H1 (cell line): ENCODE measurements at regions not wholly inside any gene's neighbourhood (a gene's known extent, or its start where the extent isn't known, plus 50 kb on each side); places are given as distances from the start of the nearest gene placed in this dataset.

Source experiments
- CTCF ChIA-PET: fragments of 300-600 bp; sonication (Branson Sonifier 250); formaldehyde crosslinking; loops from one replicate; lab custom pipeline; 2021; ENCODE audit not compliant: partially characterized antibody; lab: Charles Lee
- POLR2A ChIA-PET: fragments of 300-600 bp; sonication (Branson Sonifier 250); formaldehyde crosslinking; loops from one replicate; lab custom pipeline; 2021; ENCODE audit warnings: inconsistent platforms; ENCODE audit not compliant: partially characterized antibody; lab: Charles Lee
- DNase-seq, 2 experiments: peaks; one replicate each; pipeline versions ENCODE4 v3.0.0 to v3.0.0-alpha.2; 2010 to 2022; ENCODE audit warnings: low spot score in 2 of 2, low read depth in 1 of 2, mixed read lengths in 1 of 2
- FAIRE-seq: peaks from 2 replicates; lab custom pipeline; 2011; peaks lifted over from hg19 to GRCh38; lab: Jason Lieb, UNC
- H2AFZ ChIP-seq: 2 replicates; pipeline ENCODE4 v1.8.1; 2012; ENCODE audit warnings: low read length, inconsistent platforms
- H2AK5ac ChIP-seq: 2 replicates; pipeline ENCODE4 v1.6.1; 2013; ENCODE audit warnings: low read depth, low read length
- H2BK120ac ChIP-seq: replicated peaks from 2 replicates; pipeline ENCODE3; 2013; ENCODE audit warnings: low read depth, low read length, inconsistent platforms
- H2BK12ac ChIP-seq: 2 replicates; pipeline ENCODE4 v1.6.1; 2013; ENCODE audit warnings: low read depth, low read length
- H2BK15ac ChIP-seq: 2 replicates; pipeline ENCODE4 v1.6.1; 2013; ENCODE audit warnings: low read length
- H2BK20ac ChIP-seq: 2 replicates; pipeline ENCODE4 v1.6.1; 2013; ENCODE audit warnings: low read length
- H2BK5ac ChIP-seq: 2 replicates; pipeline ENCODE4 v1.6.1; 2013; ENCODE audit warnings: low read depth, low read length
- H3K14ac ChIP-seq: 2 replicates; pipeline ENCODE4 v1.6.1; 2013; ENCODE audit warnings: inconsistent platforms; ENCODE audit not compliant: insufficient read length
- H3K18ac ChIP-seq: 2 replicates; pipeline ENCODE4 v1.6.1; 2013; ENCODE audit warnings: low read length; ENCODE audit errors: extremely low read depth
- H3K23ac ChIP-seq: 2 replicates; pipeline ENCODE4 v1.6.1; 2013; ENCODE audit warnings: inconsistent platforms; ENCODE audit not compliant: insufficient read length
- H3K23me2 ChIP-seq: 2 replicates; pipeline ENCODE4 v1.6.1; 2013; ENCODE audit warnings: low read depth, low read length
- H3K27ac ChIP-seq: 2 replicates; pipeline ENCODE4 v1.6.1; 2011; ENCODE audit warnings: low read depth, low read length, inconsistent platforms
- H3K27me3 ChIP-seq, 4 experiments: replicated peaks in 1 of 4; 1 replicate in 1 of 4; 2 replicates in 3 of 4; pipeline versions ENCODE4 v1.6.1 to v1.8.1; 2011 to 2013; ENCODE audit warnings: low read length in 3 of 4, mild to moderate bottlenecking in 3 of 4, inconsistent platforms in 2 of 4, mixed read lengths in 2 of 4, moderate library complexity in 1 of 4; ENCODE audit not compliant: control insufficient read depth in 3 of 4, insufficient read depth in 3 of 4; ENCODE audit errors: extremely low read depth in 1 of 4
- H3K36me3 ChIP-seq, 4 experiments: 2 replicates each; pipeline versions ENCODE4 v1.6.1 to v1.8.1; 2011 to 2013; ENCODE audit warnings: mild to moderate bottlenecking in 4 of 4, low read length in 3 of 4, moderate library complexity in 2 of 4, control low read depth in 1 of 4, inconsistent platforms in 1 of 4; ENCODE audit not compliant: insufficient read depth in 4 of 4, control insufficient read depth in 2 of 4
- H3K4ac ChIP-seq: replicated peaks from 2 replicates; pipeline ENCODE3; 2013; ENCODE audit warnings: low read length, low read depth, mixed read lengths, inconsistent platforms; ENCODE audit not compliant: insufficient read length
- H3K4me1 ChIP-seq, 4 experiments: replicated peaks in 1 of 4; 1 replicate in 1 of 4; 2 replicates in 3 of 4; pipeline versions ENCODE4 v1.6.1 to v1.8.1; 2011 to 2013; ENCODE audit warnings: low read length in 3 of 4, inconsistent platforms in 2 of 4, mixed read lengths in 1 of 4; ENCODE audit not compliant: insufficient read depth in 4 of 4, control insufficient read depth in 3 of 4
- H3K4me2 ChIP-seq, 2 experiments: 2 replicates each; pipeline versions ENCODE4 v1.6.1 to v1.8.1; 2011 to 2013; ENCODE audit warnings: low read depth in 2 of 2, low read length in 2 of 2, control low read depth in 1 of 2, inconsistent platforms in 1 of 2, mild to moderate bottlenecking in 1 of 2; ENCODE audit not compliant: insufficient read depth in 1 of 2
- H3K4me3 ChIP-seq, 4 experiments: fragments of 200-600, 300-600 bp in 1 of 4; sonication (generic), shearing (Covaris generic), sonication (Bioruptor Twin) in 1 of 4; 2 replicates each; pipeline versions ENCODE4 v1.5.1 to v1.8.1; 2011 to 2016; ENCODE audit warnings: low read length in 4 of 4, low read depth in 3 of 4, control low read depth in 2 of 4, inconsistent platforms in 2 of 4, mild to moderate bottlenecking in 2 of 4, mixed read lengths in 1 of 4, moderate library complexity in 1 of 4; ENCODE audit not compliant: insufficient read depth in 2 of 4; ENCODE audit errors: extremely low read depth in 1 of 4
- H3K56ac ChIP-seq: replicated peaks from 2 replicates; pipeline ENCODE3; 2013; ENCODE audit warnings: low read depth, mild to moderate bottlenecking, mixed read lengths, low read length, inconsistent platforms; ENCODE audit not compliant: insufficient read length
- H3K79me1 ChIP-seq: 2 replicates; pipeline ENCODE4 v1.6.1; 2013; ENCODE audit warnings: low read depth, low read length, control low read depth
- H3K79me2 ChIP-seq, 2 experiments: 2 replicates each; pipeline versions ENCODE4 v1.6.1 to v1.8.1; 2012 to 2013; ENCODE audit warnings: low read length in 2 of 2, mild to moderate bottlenecking in 2 of 2, inconsistent platforms in 1 of 2; ENCODE audit not compliant: insufficient read depth in 2 of 2, control insufficient read depth in 1 of 2
- H3K9ac ChIP-seq, 4 experiments: replicated peaks in 1 of 4; 1 replicate in 1 of 4; 2 replicates in 3 of 4; pipeline versions ENCODE4 v1.6.1 to v1.8.1; 2011 to 2013; ENCODE audit warnings: low read depth in 3 of 4, low read length in 3 of 4, control low read depth in 2 of 4, mild to moderate bottlenecking in 2 of 4, moderate library complexity in 2 of 4, inconsistent platforms in 1 of 4; ENCODE audit errors: extremely low read depth in 1 of 4
- H3K9me3 ChIP-seq, 2 experiments: 2 replicates each; pipeline versions ENCODE4 v1.6.1 to v1.8.1; 2012 to 2013; ENCODE audit warnings: mild to moderate bottlenecking in 2 of 2, moderate library complexity in 2 of 2, control low read depth in 1 of 2, inconsistent platforms in 1 of 2, low read depth in 1 of 2, low read length in 1 of 2, mixed read lengths in 1 of 2; ENCODE audit not compliant: insufficient read depth in 2 of 2
- H4K20me1 ChIP-seq, 2 experiments: replicated peaks in 1 of 2; 2 replicates each; pipeline versions ENCODE3 to v1.8.1; 2011 to 2013; ENCODE audit warnings: inconsistent platforms in 2 of 2, low read length in 2 of 2, mild to moderate bottlenecking in 1 of 2; ENCODE audit not compliant: insufficient read depth in 2 of 2, control insufficient read depth in 1 of 2
- H4K5ac ChIP-seq: 2 replicates; pipeline ENCODE4 v1.6.1; 2013; ENCODE audit warnings: low read length, low read depth, mixed read lengths, inconsistent platforms; ENCODE audit not compliant: insufficient read length
- H4K8ac ChIP-seq: 2 replicates; pipeline ENCODE4 v1.8.0; 2013; ENCODE audit warnings: mild to moderate bottlenecking, moderate library complexity, low read length, inconsistent platforms; ENCODE audit not compliant: insufficient read depth; ENCODE audit errors: extremely low read depth
- H4K91ac ChIP-seq: replicated peaks from 2 replicates; pipeline ENCODE3; 2013; ENCODE audit warnings: low read length, mixed read lengths, inconsistent platforms; ENCODE audit not compliant: insufficient read length
- BACH1 ChIP-seq: IDR thresholded peaks from 2 replicates; pipeline ENCODE4 v1.6.1; 2012; ENCODE audit warnings: low read length, improper control_type of control experiment
- BRCA1 ChIP-seq: IDR thresholded peaks from 2 replicates; pipeline ENCODE4 v1.6.1; 2012; ENCODE audit warnings: low read depth, low read length, improper control_type of control experiment
- CEBPB ChIP-seq: IDR thresholded peaks from 2 replicates; pipeline ENCODE4 v1.6.1; 2012; ENCODE audit warnings: low read depth, low read length
- CTBP2 ChIP-seq: IDR thresholded peaks from 2 replicates; pipeline ENCODE4 v1.7.0; 2011; ENCODE audit warnings: borderline replicate concordance, mild to moderate bottlenecking, moderate library complexity, mixed read lengths, low read length; ENCODE audit not compliant: insufficient read depth, insufficient read length
- EP300 ChIP-seq, 2 experiments: IDR thresholded peaks; 1 replicate in 1 of 2; 2 replicates in 1 of 2; pipeline ENCODE4 v1.6.1; 2011 to 2012; ENCODE audit warnings: low read depth in 2 of 2, low read length in 2 of 2, mild to moderate bottlenecking in 2 of 2, borderline replicate concordance in 1 of 2, inconsistent platforms in 1 of 2, moderate library complexity in 1 of 2
- HDAC6 ChIP-seq: IDR thresholded peaks from one replicate; pipeline ENCODE4 v1.7.1; 2012; ENCODE audit warnings: low read depth, mild to moderate bottlenecking, inconsistent platforms, low read length, moderate library complexity
- RAD21 ChIP-seq, 2 experiments: IDR thresholded peaks in 1 of 2; conservative IDR thresholded peaks in 1 of 2; 2 replicates each; pipeline ENCODE4 v1.6.1; 2011; ENCODE audit warnings: low read depth in 2 of 2, low read length in 2 of 2, improper control_type of control experiment in 1 of 2, inconsistent platforms in 1 of 2, mild to moderate bottlenecking in 1 of 2, moderate library complexity in 1 of 2
- RFX5 ChIP-seq: IDR thresholded peaks from 2 replicates; pipeline ENCODE4 v1.6.1; 2011; ENCODE audit warnings: low read depth, low read length, improper control_type of control experiment, borderline replicate concordance
- RXRA ChIP-seq: IDR thresholded peaks from 2 replicates; pipeline ENCODE4 v1.6.1; 2011; ENCODE audit warnings: low read depth, mild to moderate bottlenecking, low read length, moderate library complexity; ENCODE audit not compliant: insufficient read depth
- SIRT6 ChIP-seq: IDR thresholded peaks from one replicate; pipeline ENCODE4 v1.7.1; 2012; ENCODE audit warnings: low read length, inconsistent platforms
- SP1 ChIP-seq: IDR thresholded peaks from 2 replicates; pipeline ENCODE4 v1.6.1; 2011; ENCODE audit warnings: low read depth, low read length
- SP4 ChIP-seq: IDR thresholded peaks from 2 replicates; pipeline ENCODE4 v1.6.1; 2012; ENCODE audit warnings: low read length, inconsistent platforms
- SUZ12 ChIP-seq: fragments of 200-600 bp; sonication (generic); IDR thresholded peaks from 2 replicates; pipeline ENCODE4 v1.6.1; 2012; ENCODE audit warnings: mild to moderate bottlenecking, inconsistent platforms, low read length, moderate library complexity, mixed read lengths
- USF2 ChIP-seq: IDR thresholded peaks from 2 replicates; pipeline ENCODE4 v1.6.1; 2011; ENCODE audit warnings: low read length, improper control_type of control experiment
- WGBS, 2 experiments: shearing (Covaris generic) in 1 of 2; methylation state at CpG; one replicate each; pipeline versions ENCODE4 v1.1.6 to v1.1.7; 2013 to 2015; ENCODE audit warnings: low lambda C conversion rate in 2 of 2, mixed read lengths in 2 of 2, inconsistent platforms in 1 of 2, low coverage in 1 of 2, missing lambda C conversion rate in 1 of 2; ENCODE audit not compliant: insufficient replicate concordance in 2 of 2, insufficient coverage in 1 of 2, insufficient read length in 1 of 2; ENCODE audit errors: extremely low coverage in 1 of 2, missing lambda C conversion rate in 1 of 2; 5-methylcytosine and 5-hydroxymethylcytosine counted together

DNA sequence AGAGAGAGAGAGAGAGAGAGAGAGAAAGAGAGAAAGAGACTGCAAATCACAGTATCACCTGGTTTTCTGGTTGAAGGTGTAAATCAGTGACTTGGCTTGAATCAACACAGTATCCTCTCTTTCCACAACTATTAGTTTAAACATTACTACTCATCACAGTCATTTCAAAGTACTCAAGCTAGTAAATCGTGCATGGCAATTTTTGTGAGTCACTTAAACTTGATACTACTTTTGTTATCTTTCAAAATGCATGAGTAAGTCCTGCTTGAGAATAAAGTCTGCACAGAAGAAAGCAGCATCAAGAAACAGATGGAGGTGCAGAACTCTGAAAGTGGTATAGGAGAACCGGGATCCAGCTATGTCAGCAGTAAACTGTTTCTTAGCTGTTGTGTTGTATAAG, 535.4 kb downstream of the CDH8 start:
- Histone ChIP-seq H2BK120ac (no peak overlapping the region), H3K79me1 (no peaks in the 10 kb centered on the region), H3K4me1 (no peaks in the 10 kb centered on the region), H2BK15ac (no peak overlapping the region), H3K23me2 (no peaks in the 10 kb centered on the region), H4K91ac (no peak overlapping the region), H3K56ac (no peak overlapping the region), H3K9ac (no peak overlapping the region), H3K18ac (no peak overlapping the region), H2BK5ac (no peak overlapping the region), H4K8ac (no peak overlapping the region), H3K4me3 (no peak overlapping the region), H3K4ac (no peak overlapping the region), H2AFZ (no peak overlapping the region), H3K4me2 (no peak overlapping the region), H4K5ac (no peak overlapping the region), H3K79me2 (no peaks in the 10 kb centered on the region), H3K23ac (no peak overlapping the region), H3K27ac (no peak overlapping the region), H2BK12ac (no peak overlapping the region), H3K14ac (no peak overlapping the region), H4K20me1 (no peaks in the 10 kb centered on the region), H3K27me3 (no peaks in the 10 kb centered on the region), H3K9me3 (no peaks in the 10 kb centered on the region), H2AK5ac (no peak overlapping the region), H2BK20ac (no peak overlapping the region), H3K36me3 (no peaks in the 10 kb centered on the region)
- ChIA-PET CTCF (no interaction called here), POLR2A (no interaction called here)
- DNase-seq, result no peak
- FAIRE-seq, result no peak
- 87% methylated on average over 2 of the region's 2 CpGs; no CpG with 5 or more reads in 1 of the 2 experiments for WGBS, 2 experiments
- TF ChIP-seq RXRA (no peak), HDAC6 (no peak), BRCA1 (no peak), USF2 (no peak), SP4 (no peak), CEBPB (no peak), CTBP2 (no peak), EP300 (IDR thresholded peaks at IDR 0.05; ENCODE audit: borderline replicate concordance in 1 of 2, low read depth in 2 of 2, low read length in 2 of 2) (no peak), RAD21 (IDR thresholded peaks at IDR 0.05 in 1 of 2, conservative IDR thresholded peaks at IDR 0.05 in 1 of 2; ENCODE audit: low read depth in 2 of 2, low read length in 2 of 2) (no peak), BACH1 (no peak), RFX5 (no peak), SIRT6 (no peak), SUZ12 (no peak), SP1 (no peak)
